Testis (tissue), 2 donors: ENCODE measurements at regions not wholly inside any gene's neighbourhood (a gene's known extent, or its start where the extent isn't known, plus 50 kb on each side); places are given as distances from the start of the nearest gene placed in this dataset.

Experiments
- POLR2A ChIP-seq: fragments of 450-650 bp; IDR thresholded peaks from one replicate; pipeline ENCODE4 v1.6.1; 2017; ENCODE audit warnings: antibody characterized with exemption, mild to moderate bottlenecking, moderate library complexity
- TF ChIP-seq, protein P1 (sequence below), 3 experiments: fragments of 450-650 bp in 2 of 3; fragments of 200-600 bp in 1 of 3; sonication (generic) in 1 of 3; IDR thresholded peaks; one replicate each; pipeline ENCODE4 v1.5.1; 2016 to 2019; ENCODE audit warnings: antibody characterized with exemption in 3 of 3, mild to moderate bottlenecking in 2 of 3, moderate library complexity in 1 of 3

DNA sequence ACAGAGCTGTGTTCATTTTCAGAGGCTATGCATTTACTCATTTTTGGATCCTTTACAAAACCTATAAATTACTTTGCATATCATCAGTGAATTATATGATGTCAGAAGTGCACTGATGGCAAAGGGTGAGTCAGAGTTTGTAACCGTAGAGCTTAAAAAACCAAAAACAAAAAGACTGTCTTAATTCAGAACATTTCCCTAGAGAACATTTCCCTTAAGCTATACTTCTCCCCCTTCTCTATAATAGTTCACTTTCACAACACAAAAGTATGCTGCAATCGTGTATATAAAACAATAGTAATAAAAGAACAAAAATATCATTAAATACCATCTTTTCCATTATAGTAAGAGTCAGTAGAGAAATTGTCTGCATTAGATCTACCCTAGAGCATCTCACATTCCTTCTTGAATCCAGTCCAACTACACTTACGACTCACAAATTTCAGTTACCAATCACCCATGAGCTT lies 934.9 kb downstream of the LRFN5 start:
- TF ChIP-seq, protein P1, sequence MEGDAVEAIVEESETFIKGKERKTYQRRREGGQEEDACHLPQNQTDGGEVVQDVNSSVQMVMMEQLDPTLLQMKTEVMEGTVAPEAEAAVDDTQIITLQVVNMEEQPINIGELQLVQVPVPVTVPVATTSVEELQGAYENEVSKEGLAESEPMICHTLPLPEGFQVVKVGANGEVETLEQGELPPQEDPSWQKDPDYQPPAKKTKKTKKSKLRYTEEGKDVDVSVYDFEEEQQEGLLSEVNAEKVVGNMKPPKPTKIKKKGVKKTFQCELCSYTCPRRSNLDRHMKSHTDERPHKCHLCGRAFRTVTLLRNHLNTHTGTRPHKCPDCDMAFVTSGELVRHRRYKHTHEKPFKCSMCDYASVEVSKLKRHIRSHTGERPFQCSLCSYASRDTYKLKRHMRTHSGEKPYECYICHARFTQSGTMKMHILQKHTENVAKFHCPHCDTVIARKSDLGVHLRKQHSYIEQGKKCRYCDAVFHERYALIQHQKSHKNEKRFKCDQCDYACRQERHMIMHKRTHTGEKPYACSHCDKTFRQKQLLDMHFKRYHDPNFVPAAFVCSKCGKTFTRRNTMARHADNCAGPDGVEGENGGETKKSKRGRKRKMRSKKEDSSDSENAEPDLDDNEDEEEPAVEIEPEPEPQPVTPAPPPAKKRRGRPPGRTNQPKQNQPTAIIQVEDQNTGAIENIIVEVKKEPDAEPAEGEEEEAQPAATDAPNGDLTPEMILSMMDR (IDR thresholded peaks at IDR 0.05), result no peak
- no peak for TF ChIP-seq POLR2A
